Panc1 (cell line): ENCODE measurements at regions not wholly inside any gene's neighbourhood (a gene's known extent, or its start where the extent isn't known, plus 50 kb on each side); places are given as distances from the start of the nearest gene placed in this dataset.

Source experiments
- ATAC-seq: fragments of 200-7000 bp; cut with Tn5 transposase; 2 replicates; pipeline ENCODE4 v1.9.1; 2020; ENCODE audit warnings: mild to moderate bottlenecking, moderate library complexity
- BruUV-seq: library from RNA; stranded (reverse); fragments of 400-500 nt; replicated peaks from 2 replicates; lab custom pipeline; 2021; lab: Mats Ljungman, UMichigan
- CTCF ChIA-PET: fragments of 300-600 bp; sonication (Branson Sonifier 250); formaldehyde crosslinking; loops from one replicate; lab custom pipeline; 2022; ENCODE audit warnings: antibody characterized with exemption; lab: Charles Lee
- POLR2A ChIA-PET: fragments of 300-600 bp; sonication (Branson Sonifier 250); formaldehyde crosslinking; loops from one replicate; lab custom pipeline; 2022; ENCODE audit warnings: antibody characterized with exemption; lab: Charles Lee
- DNase-seq: peaks from one replicate; pipeline ENCODE4 v3.0.0-alpha.2; 2010; ENCODE audit warnings: low read depth, low spot score
- H3K27ac ChIP-seq: 2 replicates; pipeline ENCODE4 v1.5.1; 2011; ENCODE audit warnings: mild to moderate bottlenecking, low read length, inconsistent platforms
- H3K27me3 ChIP-seq: fragments of 200-500 bp; sonication (Bioruptor generic); 2 replicates; pipeline ENCODE4 v1.6.0; 2014; ENCODE audit warnings: low read length, inconsistent platforms; ENCODE audit not compliant: control insufficient read depth, insufficient read depth
- H3K36me3 ChIP-seq: fragments of 200-500 bp; sonication (Bioruptor generic); 2 replicates; pipeline ENCODE4 v1.5.1; 2014; ENCODE audit warnings: inconsistent platforms, mild to moderate bottlenecking, low read length, moderate library complexity; ENCODE audit not compliant: control insufficient read depth, insufficient read depth
- H3K4me1 ChIP-seq: 2 replicates; pipeline ENCODE4 v1.5.1; 2011; ENCODE audit warnings: inconsistent platforms, mild to moderate bottlenecking, low read length, moderate library complexity; ENCODE audit not compliant: control insufficient read depth, insufficient read depth
- H3K4me3 ChIP-seq, 2 experiments: 2 replicates each; pipeline ENCODE4 v1.5.1; 2011 to 2012; ENCODE audit warnings: low read depth in 2 of 2, low read length in 2 of 2, mild to moderate bottlenecking in 2 of 2, inconsistent platforms in 1 of 2, moderate library complexity in 1 of 2
- H3K9me3 ChIP-seq: fragments of 200-500 bp; sonication (Bioruptor generic); 2 replicates; pipeline ENCODE4 v1.5.1; 2014; ENCODE audit warnings: low read depth, mild to moderate bottlenecking, inconsistent platforms, low read length, moderate library complexity; ENCODE audit not compliant: control insufficient read depth, insufficient read depth
- CTCF ChIP-seq: fragments of 450-650 bp; IDR thresholded peaks from 2 replicates; pipeline ENCODE4 v1.5.1; 2017; ENCODE audit warnings: mild to moderate bottlenecking
- POLR2AphosphoS5 ChIP-seq: IDR thresholded peaks from 2 replicates; pipeline ENCODE4 v1.6.1; 2012; ENCODE audit warnings: mild to moderate bottlenecking, low read depth, low read length, moderate library complexity
- REST ChIP-seq, 2 experiments: IDR thresholded peaks; 2 replicates each; pipeline ENCODE4 v1.6.1; 2011 to 2012; ENCODE audit warnings: low read depth in 2 of 2, control low read depth in 1 of 2, low read length in 1 of 2, mild to moderate bottlenecking in 1 of 2, moderate library complexity in 1 of 2; ENCODE audit not compliant: insufficient read depth in 1 of 2
- SIN3A ChIP-seq: IDR thresholded peaks from 2 replicates; pipeline ENCODE4 v1.6.1; 2012; ENCODE audit warnings: low read depth, mild to moderate bottlenecking, low read length, moderate library complexity, borderline replicate concordance; ENCODE audit not compliant: insufficient read depth
- TCF7L2 ChIP-seq: IDR thresholded peaks from 2 replicates; pipeline ENCODE4 v1.6.1; 2011; ENCODE audit warnings: mild to moderate bottlenecking, low read depth, low read length, inconsistent platforms
- in situ Hi-C: cut with HindIII; loops from 2 replicates; pipeline ENCODE4 v1.10.0; 2016; ENCODE audit warnings: low sequenced_read_pairs, low pct_unique_long_range_greater_than_20kb
- intact Hi-C: fragments of 100-400 bp; cut with micrococcal nuclease; formaldehyde crosslinking; loops from one replicate; pipeline ENCODE4 v1.10.0; 2022; ENCODE audit not compliant: unreplicated experiment

DNA sequence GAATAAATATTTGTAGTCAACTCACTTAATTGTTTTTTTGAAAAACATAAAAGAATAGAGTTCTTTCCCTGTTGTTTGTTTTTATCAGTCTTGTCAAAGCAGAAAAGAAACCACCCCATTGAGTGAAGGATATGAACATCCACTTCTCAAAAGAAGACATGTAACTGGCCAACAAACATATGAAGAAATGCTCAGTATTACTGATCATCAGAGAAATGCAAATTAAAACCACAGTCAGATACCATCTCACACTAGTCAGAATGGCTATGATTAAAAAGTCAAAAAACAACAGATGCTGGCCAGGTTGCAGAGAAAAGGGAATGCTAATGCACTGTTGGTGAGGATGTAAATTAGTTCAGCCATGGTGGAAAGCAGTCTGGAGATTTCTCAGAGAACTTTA is 326.1 kb upstream of the EMCN start:
- H3K4me1 ChIP-seq: no peaks in the 10 kb centered on the region
- H3K4me3 ChIP-seq: no peak overlapping the region
- no peaks in the 10 kb centered on the region for H3K9me3 ChIP-seq
- POLR2A ChIA-PET: no interaction called here
- no peak overlapping the region for H3K27ac ChIP-seq
- no TSS peak for BruUV-seq
- intact Hi-C loops (no loop called here), in situ Hi-C loops (no loop called here)
- CTCF ChIA-PET: no interaction called here
- no peaks in the 10 kb centered on the region for H3K27me3 ChIP-seq
- ATAC-seq (no peak), DNase-seq (no peak)
- H3K36me3 ChIP-seq: no peaks in the 10 kb centered on the region
- TF ChIP-seq REST (IDR thresholded peaks at IDR 0.05; ENCODE audit: insufficient read depth in 1 of 2, low read depth in 2 of 2, low read length in 1 of 2) (no peak), CTCF (no peak), POLR2AphosphoS5 (no peak), SIN3A (no peak), TCF7L2 (no peak)

DNA sequence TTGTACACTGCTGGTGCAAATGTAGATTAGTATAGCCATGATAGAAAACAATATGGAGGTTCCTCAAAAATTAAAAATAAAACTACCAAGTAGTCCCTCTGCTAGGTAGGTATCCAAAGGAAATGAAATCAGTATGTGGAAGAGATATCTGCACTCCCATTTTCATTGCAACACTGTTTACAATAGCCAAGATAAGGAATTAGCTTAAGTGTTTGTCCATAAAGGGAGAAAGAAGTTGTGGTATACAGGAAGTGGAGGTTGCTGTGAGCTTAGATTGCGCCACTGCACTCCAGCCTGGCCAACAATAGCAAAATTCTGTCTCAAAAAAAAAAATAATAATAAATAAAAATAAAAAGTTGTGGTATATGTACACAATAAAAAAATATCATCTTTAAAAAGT is 325.0 kb upstream of the EMCN start:
- no peaks in the 10 kb centered on the region for H3K27me3 ChIP-seq
- CTCF ChIA-PET: no interaction called here
- in situ Hi-C loops: no loop called here
- H3K9me3 ChIP-seq: no peaks in the 10 kb centered on the region
- ATAC-seq (no peak), DNase-seq (no peak)
- no peak overlapping the region for H3K4me3 ChIP-seq
- no peaks in the 10 kb centered on the region for H3K36me3 ChIP-seq
- no peak overlapping the region for H3K27ac ChIP-seq
- H3K4me1 ChIP-seq: no peaks in the 10 kb centered on the region
- intact Hi-C loops: no loop called here
- TF ChIP-seq CTCF (no peak), TCF7L2 (no peak), REST (IDR thresholded peaks at IDR 0.05; ENCODE audit: insufficient read depth in 1 of 2, low read depth in 2 of 2, low read length in 1 of 2) (no peak), POLR2AphosphoS5 (no peak)
- BruUV-seq: no TSS peak
- POLR2A ChIA-PET: no interaction called here
